GM19025 (cell line): ENCODE measurements at regions not wholly inside any gene's neighbourhood (a gene's known extent, or its start where the extent isn't known, plus 50 kb on each side); places are given as distances from the start of the nearest gene placed in this dataset.

Experiments used
- ATAC-seq: cut with Tn5 transposase; IDR thresholded peaks from one replicate; pipeline ENCODE4 v1.9.1; 2021; ENCODE audit warnings: mild to moderate bottlenecking, low read depth, moderate library complexity; ENCODE audit not compliant: unreplicated experiment

GRCh38 chr12:31869972-31870371 is 89.2 kb upstream of the RESF1 start:
- ATAC-seq, result no peak

- ATAC-seq, result no peak
Observed at GRCh38 chr12:31868965-31869364, 90.2 kb upstream of the RESF1 start.

GRCh38 chr12:31867292-31867691 is 91.9 kb upstream of the RESF1 start:
- no peak for ATAC-seq

GRCh38 chr12:31866523-31866922 is 92.7 kb upstream of the RESF1 start:
- no peak for ATAC-seq

- no peak for ATAC-seq
Observed at GRCh38 chr12:31865023-31865422, 94.2 kb upstream of the RESF1 start.

GRCh38 chr12:31861360-31861759 is 97.9 kb upstream of the RESF1 start:
- no peak for ATAC-seq

GRCh38 chr12:31860401-31860800 is 98.8 kb upstream of the RESF1 start:
- no peak for ATAC-seq

- ATAC-seq, result no peak
Observed at GRCh38 chr12:31859232-31859977, 99.8 kb upstream of the RESF1 start.

GRCh38 chr12:31855427-31855826 is 103.8 kb upstream of the RESF1 start:
- no peak for ATAC-seq

- no peak for ATAC-seq
Observed at GRCh38 chr12:31853977-31854376, 105.2 kb upstream of the RESF1 start.

- ATAC-seq, result no peak
Observed at GRCh38 chr12:31853520-31853919, 105.7 kb upstream of the RESF1 start.

GRCh38 chr12:31850268-31850667 is 108.9 kb upstream of the RESF1 start:
- ATAC-seq, result no peak

GRCh38 chr12:31849090-31849687 is 110.0 kb upstream of the RESF1 start:
- no peak for ATAC-seq

GRCh38 chr12:31846405-31846804 is 112.8 kb upstream of the RESF1 start:
- ATAC-seq, result no peak

GRCh38 chr12:31845613-31846322 is 113.4 kb upstream of the RESF1 start:
- ATAC-seq, result no peak

- no peak for ATAC-seq
Observed at GRCh38 chr12:31843398-31844095, 114.7 kb upstream of the AMN1 start.

- ATAC-seq, result no peak
Observed at GRCh38 chr12:31837913-31838312, 109.1 kb upstream of the AMN1 start.

GRCh38 chr12:31835276-31835882 is 106.6 kb upstream of the AMN1 start:
- no peak for ATAC-seq

- no peak for ATAC-seq
Observed at GRCh38 chr12:31834150-31834549, 105.3 kb upstream of the AMN1 start.
